SK-N-MC (cell line): ENCODE measurements at regions not wholly inside any gene's neighbourhood (a gene's known extent, or its start where the extent isn't known, plus 50 kb on each side); places are given as distances from the start of the nearest gene placed in this dataset.

Source experiments
- EZH2 ChIP-seq: fragments of 200-600 bp; sonication (generic); IDR thresholded peaks from one replicate; pipeline ENCODE4 v1.6.1; 2017; ENCODE audit warnings: antibody characterized with exemption
- POLR2AphosphoS5 ChIP-seq: IDR thresholded peaks from 2 replicates; pipeline ENCODE4 v1.6.1; 2012; ENCODE audit warnings: mild to moderate bottlenecking, low read depth, low read length, borderline replicate concordance

GRCh38 chr1:112852276-112852675, 103.7 kb downstream of the SLC16A1 start:
- TF ChIP-seq EZH2: no peak
- no peak for TF ChIP-seq POLR2AphosphoS5
